ENCODE measurements at regions not wholly inside any gene's neighbourhood (a gene's known extent, or its start where the extent isn't known, plus 50 kb on each side); places are given as distances from the start of the nearest gene placed in this dataset.

- CTCF ChIA-PET = no interaction called here
- H3K36me3 ChIP-seq (ENCODE audit: insufficient read depth, low read length, poor library complexity, severe bottlenecking) = no peaks in the 10 kb centered on the region
- intact Hi-C loops (cut with micrococcal nuclease; ENCODE audit: unreplicated experiment) = no loop called here
- peaks cover 7% of the 10 kb centered on the region for H3K9me3 ChIP-seq (ENCODE audit: low read depth, low read length, poor library complexity, severe bottlenecking)
- H3K4me3 ChIP-seq (ENCODE audit: low read depth, low read length, poor library complexity, severe bottlenecking) = no peak overlapping the region
- POLR2A ChIA-PET (ENCODE audit: low non-redundant PET) = no interaction called here
- TF ChIP-seq, protein P1, sequence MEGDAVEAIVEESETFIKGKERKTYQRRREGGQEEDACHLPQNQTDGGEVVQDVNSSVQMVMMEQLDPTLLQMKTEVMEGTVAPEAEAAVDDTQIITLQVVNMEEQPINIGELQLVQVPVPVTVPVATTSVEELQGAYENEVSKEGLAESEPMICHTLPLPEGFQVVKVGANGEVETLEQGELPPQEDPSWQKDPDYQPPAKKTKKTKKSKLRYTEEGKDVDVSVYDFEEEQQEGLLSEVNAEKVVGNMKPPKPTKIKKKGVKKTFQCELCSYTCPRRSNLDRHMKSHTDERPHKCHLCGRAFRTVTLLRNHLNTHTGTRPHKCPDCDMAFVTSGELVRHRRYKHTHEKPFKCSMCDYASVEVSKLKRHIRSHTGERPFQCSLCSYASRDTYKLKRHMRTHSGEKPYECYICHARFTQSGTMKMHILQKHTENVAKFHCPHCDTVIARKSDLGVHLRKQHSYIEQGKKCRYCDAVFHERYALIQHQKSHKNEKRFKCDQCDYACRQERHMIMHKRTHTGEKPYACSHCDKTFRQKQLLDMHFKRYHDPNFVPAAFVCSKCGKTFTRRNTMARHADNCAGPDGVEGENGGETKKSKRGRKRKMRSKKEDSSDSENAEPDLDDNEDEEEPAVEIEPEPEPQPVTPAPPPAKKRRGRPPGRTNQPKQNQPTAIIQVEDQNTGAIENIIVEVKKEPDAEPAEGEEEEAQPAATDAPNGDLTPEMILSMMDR (conservative IDR thresholded peaks at IDR 0.05; ENCODE audit: low read depth, low read length) = no peak
- no peak for TF ChIP-seq EZH2 (IDR thresholded peaks at IDR 0.05; ENCODE audit: borderline replicate concordance, low read depth, low read length, poor library complexity, severe bottlenecking)
- no TSS peak for BruUV-seq (replicated peaks)
- no peaks in the 10 kb centered on the region for H3K27me3 ChIP-seq (replicated peaks; ENCODE audit: insufficient read depth, low read depth, low read length, poor library complexity)
- no peak overlapping the region for H3K27ac ChIP-seq (ENCODE audit: low read depth, low read length, poor library complexity, severe bottlenecking)
- no peaks in the 10 kb centered on the region for H3K4me1 ChIP-seq (ENCODE audit: insufficient read depth, low read length, poor library complexity, severe bottlenecking)
- DNase-seq (ENCODE audit: low spot score) = no peak
These were observed 115.2 kb downstream of the INHBB start for GRCh38 chr2:120461092-120461491.

- H3K27ac ChIP-seq (ENCODE audit: low read depth, low read length, poor library complexity, severe bottlenecking) = no peak overlapping the region
- DNase-seq (ENCODE audit: low spot score) = no peak
- H3K9me3 ChIP-seq (ENCODE audit: low read depth, low read length, poor library complexity, severe bottlenecking) = peaks cover 7% of the 10 kb centered on the region
- no peaks in the 10 kb centered on the region for H3K36me3 ChIP-seq (ENCODE audit: insufficient read depth, low read length, poor library complexity, severe bottlenecking)
- POLR2A ChIA-PET (ENCODE audit: low non-redundant PET) = no interaction called here
- CTCF ChIA-PET = no interaction called here
- H3K4me3 ChIP-seq (ENCODE audit: low read depth, low read length, poor library complexity, severe bottlenecking) = no peak overlapping the region
- H3K4me1 ChIP-seq (ENCODE audit: insufficient read depth, low read length, poor library complexity, severe bottlenecking) = no peaks in the 10 kb centered on the region
- intact Hi-C loops (cut with micrococcal nuclease; ENCODE audit: unreplicated experiment) = no loop called here
- no peaks in the 10 kb centered on the region for H3K27me3 ChIP-seq (replicated peaks; ENCODE audit: insufficient read depth, low read depth, low read length, poor library complexity)
- no TSS peak for BruUV-seq (replicated peaks)
- TF ChIP-seq, protein P1 (conservative IDR thresholded peaks at IDR 0.05; ENCODE audit: low read depth, low read length) = no peak
- no peak for TF ChIP-seq EZH2 (IDR thresholded peaks at IDR 0.05; ENCODE audit: borderline replicate concordance, low read depth, low read length, poor library complexity, severe bottlenecking)
These were observed 115.9 kb downstream of the INHBB start for GRCh38 chr2:120461546-120462537.

DNA sequence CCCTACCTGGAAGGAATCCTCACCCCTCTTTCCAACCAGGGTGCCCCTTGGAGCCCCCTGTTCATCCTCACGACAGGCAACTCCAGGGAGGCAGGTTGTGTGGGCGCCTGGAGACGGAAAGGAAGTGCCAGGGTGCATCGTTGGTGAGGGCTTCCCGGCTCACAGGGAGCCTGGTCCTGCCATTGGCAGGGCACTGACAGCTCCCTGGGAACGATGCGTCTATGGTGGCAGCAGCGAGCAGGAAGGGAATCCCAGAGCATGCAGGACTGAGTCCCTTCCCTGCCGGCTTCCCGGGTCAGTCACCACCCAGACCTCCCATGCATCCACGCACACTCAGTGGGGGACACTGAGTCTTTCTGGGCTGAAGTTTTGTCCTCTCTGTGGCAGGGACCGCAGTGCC is 117.6 kb downstream of the INHBB start:
- CTCF ChIA-PET = no interaction called here
- TF ChIP-seq, protein P1 (conservative IDR thresholded peaks at IDR 0.05; ENCODE audit: low read depth, low read length) = no peak
- no peak for TF ChIP-seq EZH2 (IDR thresholded peaks at IDR 0.05; ENCODE audit: borderline replicate concordance, low read depth, low read length, poor library complexity, severe bottlenecking)
- POLR2A ChIA-PET (ENCODE audit: low non-redundant PET) = no interaction called here
- no peak for DNase-seq (ENCODE audit: low spot score)
- Histone ChIP-seq H3K9me3 (ENCODE audit: low read depth, low read length, poor library complexity, severe bottlenecking) (no peaks in the 10 kb centered on the region), H3K27ac (ENCODE audit: low read depth, low read length, poor library complexity, severe bottlenecking) (no peak overlapping the region), H3K27me3 (replicated peaks; ENCODE audit: insufficient read depth, low read depth, low read length, poor library complexity) (no peaks in the 10 kb centered on the region), H3K4me3 (ENCODE audit: low read depth, low read length, poor library complexity, severe bottlenecking) (no peak overlapping the region), H3K4me1 (ENCODE audit: insufficient read depth, low read length, poor library complexity, severe bottlenecking) (no peaks in the 10 kb centered on the region), H3K36me3 (ENCODE audit: insufficient read depth, low read length, poor library complexity, severe bottlenecking) (no peaks in the 10 kb centered on the region)
- intact Hi-C loops (cut with micrococcal nuclease; ENCODE audit: unreplicated experiment) = no loop called here
- BruUV-seq (replicated peaks) = no TSS peak
